ENCODE measurements at regions not wholly inside any gene's neighbourhood (a gene's known extent, or its start where the extent isn't known, plus 50 kb on each side); places are given as distances from the start of the nearest gene placed in this dataset.

GRCh38 chr20:57773059-57773815 lies 63.4 kb upstream of the PMEPA1 start:
- TF ChIP-seq CTCF (conservative IDR thresholded peaks at IDR 0.05; ENCODE audit: low read depth, low read length): no peak
- TF ChIP-seq EZH2 (IDR thresholded peaks at IDR 0.05; ENCODE audit: borderline replicate concordance, low read depth, low read length, poor library complexity, severe bottlenecking): no peak
